ENCODE measurements at regions not wholly inside any gene's neighbourhood (a gene's known extent, or its start where the extent isn't known, plus 50 kb on each side); places are given as distances from the start of the nearest gene placed in this dataset.

DNA sequence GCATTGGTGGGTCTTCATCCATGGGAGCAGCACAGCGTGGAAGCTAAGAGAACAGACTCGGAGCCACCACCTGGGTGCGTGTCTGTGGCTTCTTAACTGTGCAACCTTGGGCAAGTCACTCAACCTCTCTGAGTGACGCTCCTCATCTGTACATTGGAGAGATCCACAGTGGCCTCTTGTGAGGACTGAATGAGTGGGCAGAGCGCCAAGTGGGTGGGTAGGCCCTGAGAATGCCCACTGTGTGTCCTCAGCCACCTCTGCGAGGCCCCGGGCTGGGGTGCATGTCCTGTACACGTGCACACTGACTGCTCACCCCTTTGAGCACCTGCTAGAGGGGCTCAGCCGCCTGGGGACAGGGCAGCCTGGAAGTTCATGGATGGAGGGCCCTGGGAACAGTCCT is 99.6 kb upstream of the PRR23E start:
- TF ChIP-seq CTCF (IDR thresholded peaks at IDR 0.05; ENCODE audit: control insufficient read depth, extremely low read depth, insufficient read depth), result no peak
- no peak overlapping the region for H3K4me3 ChIP-seq (ENCODE audit: low read depth, low read length)
- no peak for DNase-seq (ENCODE audit: low read depth)

DNA sequence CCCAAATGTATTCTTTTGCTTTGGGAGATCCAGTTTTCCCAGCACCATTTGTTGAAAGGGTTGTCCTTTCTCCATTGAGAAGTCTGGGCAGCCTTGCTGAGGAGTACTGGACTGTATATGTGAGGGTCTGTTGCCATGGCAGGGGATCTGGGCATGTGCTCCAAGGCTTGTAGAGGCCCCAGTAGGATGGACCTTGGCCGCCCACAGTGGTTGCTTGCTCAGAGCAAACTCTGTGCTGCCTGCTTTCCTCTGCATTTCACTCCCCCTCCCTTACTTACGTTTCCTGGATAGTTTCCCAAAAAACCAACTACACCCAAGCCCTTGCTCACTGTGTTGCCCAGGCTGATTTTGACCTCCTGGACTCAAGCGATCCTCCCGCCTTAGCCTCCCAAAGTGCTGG is 97.2 kb upstream of the PRR23E start:
- no peak for DNase-seq (ENCODE audit: low read depth)
- TF ChIP-seq CTCF (IDR thresholded peaks at IDR 0.05; ENCODE audit: control insufficient read depth, extremely low read depth, insufficient read depth), result no peak
- H3K4me3 ChIP-seq (ENCODE audit: low read depth, low read length), result no peak overlapping the region

DNA sequence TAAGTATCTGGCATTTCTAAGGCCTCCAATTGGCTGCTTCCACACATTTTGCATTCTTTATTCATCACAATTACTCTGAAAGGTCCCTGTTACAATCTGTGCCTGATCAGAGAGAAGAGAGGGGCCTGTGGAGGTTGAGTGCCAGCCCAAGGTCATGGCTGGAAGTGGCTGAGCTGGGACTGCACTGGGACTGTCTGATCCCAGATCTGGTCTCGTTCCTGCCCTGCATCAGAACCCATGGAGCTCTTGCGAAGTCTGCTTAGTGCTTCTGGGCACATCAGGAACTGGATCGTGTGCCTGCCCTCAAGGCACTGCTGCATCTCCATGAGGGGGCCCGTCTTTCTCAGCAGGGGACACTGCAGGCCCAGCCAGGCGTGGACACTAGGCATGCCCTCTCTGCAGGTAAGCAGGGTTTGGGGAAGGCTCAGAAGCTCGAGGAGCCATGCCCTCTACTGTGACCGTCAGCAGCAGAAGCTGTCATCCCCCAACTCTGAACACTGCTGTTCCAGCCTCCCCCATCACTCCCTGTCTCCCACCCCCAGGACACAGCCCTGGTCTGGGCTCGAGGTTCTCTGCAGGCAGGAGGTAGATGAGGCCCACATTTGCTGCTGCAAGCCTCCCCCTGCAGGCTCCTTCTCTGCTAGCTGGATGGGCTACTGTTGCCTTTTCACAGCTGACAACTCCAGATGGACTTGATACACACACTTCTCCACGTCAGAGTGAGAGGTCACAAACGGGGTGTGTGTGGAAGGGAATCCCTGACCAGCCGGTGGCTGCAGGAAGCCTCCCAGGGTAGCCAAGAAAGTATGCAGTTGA is 96.5 kb upstream of the PRR23E start:
- no peak for TF ChIP-seq CTCF (IDR thresholded peaks at IDR 0.05; ENCODE audit: control insufficient read depth, extremely low read depth, insufficient read depth)
- no peak overlapping the region for H3K4me3 ChIP-seq (ENCODE audit: low read depth, low read length)
- DNase-seq (ENCODE audit: low read depth), result no peak

GRCh38 chr3:127097072-127097405 is 95.9 kb upstream of the PRR23E start:
- DNase-seq (ENCODE audit: low read depth), result no peak
- no peak overlapping the region for H3K4me3 ChIP-seq (ENCODE audit: low read depth, low read length)
- TF ChIP-seq CTCF (IDR thresholded peaks at IDR 0.05; ENCODE audit: control insufficient read depth, extremely low read depth, insufficient read depth), result no peak

DNA sequence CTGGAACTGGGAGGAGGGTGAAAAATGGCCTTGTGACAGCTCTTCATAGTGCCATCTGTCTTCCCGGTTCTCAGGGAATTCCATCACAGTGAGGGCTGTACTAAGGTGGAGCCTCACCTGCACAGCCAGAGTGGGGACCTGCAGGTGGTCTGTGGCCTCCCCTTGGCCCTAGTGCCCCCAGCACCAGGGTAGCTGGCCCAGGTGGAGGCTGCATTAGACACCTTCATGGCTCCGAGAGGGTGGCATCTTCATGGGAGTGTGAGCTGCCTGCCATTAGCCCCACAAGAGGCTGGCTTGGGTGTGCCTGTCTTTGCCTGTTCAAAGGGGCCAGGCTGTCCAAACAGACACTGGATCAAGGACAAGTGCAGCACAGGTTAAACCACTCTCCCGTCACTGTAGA is 95.5 kb upstream of the PRR23E start:
- no peak overlapping the region for H3K4me3 ChIP-seq (ENCODE audit: low read depth, low read length)
- DNase-seq (ENCODE audit: low read depth), result no peak
- no peak for TF ChIP-seq CTCF (IDR thresholded peaks at IDR 0.05; ENCODE audit: control insufficient read depth, extremely low read depth, insufficient read depth)

- no peak overlapping the region for H3K4me3 ChIP-seq (ENCODE audit: low read depth, low read length)
- DNase-seq (ENCODE audit: low read depth), result no peak
- no peak for TF ChIP-seq CTCF (IDR thresholded peaks at IDR 0.05; ENCODE audit: control insufficient read depth, extremely low read depth, insufficient read depth)
These were observed 92.9 kb upstream of the PRR23E start for GRCh38 chr3:127099982-127100381.
